ENCODE measurements at regions not wholly inside any gene's neighbourhood (a gene's known extent, or its start where the extent isn't known, plus 50 kb on each side); places are given as distances from the start of the nearest gene placed in this dataset.

DNA sequence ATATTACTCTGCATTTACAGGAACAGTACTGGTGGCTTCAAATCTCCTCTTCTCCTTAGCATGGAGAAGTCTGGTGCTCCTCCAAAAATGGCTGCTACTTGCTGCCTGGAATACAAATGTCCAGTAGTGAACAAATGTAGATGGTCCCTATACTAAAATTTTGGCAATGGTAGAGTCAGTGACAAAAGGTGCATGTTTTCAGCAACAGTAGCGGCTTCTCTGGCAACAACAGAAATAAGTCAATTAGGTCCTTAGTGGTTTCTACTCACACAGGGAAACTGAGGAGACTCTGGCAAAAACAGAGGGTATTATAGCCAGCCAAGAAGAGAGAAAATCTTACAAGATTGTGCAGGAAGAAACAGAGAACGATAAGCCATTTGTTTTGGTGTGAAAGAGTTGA is 1368.4 kb upstream of the ADGRL3 start:
- TF ChIP-seq, protein P1, sequence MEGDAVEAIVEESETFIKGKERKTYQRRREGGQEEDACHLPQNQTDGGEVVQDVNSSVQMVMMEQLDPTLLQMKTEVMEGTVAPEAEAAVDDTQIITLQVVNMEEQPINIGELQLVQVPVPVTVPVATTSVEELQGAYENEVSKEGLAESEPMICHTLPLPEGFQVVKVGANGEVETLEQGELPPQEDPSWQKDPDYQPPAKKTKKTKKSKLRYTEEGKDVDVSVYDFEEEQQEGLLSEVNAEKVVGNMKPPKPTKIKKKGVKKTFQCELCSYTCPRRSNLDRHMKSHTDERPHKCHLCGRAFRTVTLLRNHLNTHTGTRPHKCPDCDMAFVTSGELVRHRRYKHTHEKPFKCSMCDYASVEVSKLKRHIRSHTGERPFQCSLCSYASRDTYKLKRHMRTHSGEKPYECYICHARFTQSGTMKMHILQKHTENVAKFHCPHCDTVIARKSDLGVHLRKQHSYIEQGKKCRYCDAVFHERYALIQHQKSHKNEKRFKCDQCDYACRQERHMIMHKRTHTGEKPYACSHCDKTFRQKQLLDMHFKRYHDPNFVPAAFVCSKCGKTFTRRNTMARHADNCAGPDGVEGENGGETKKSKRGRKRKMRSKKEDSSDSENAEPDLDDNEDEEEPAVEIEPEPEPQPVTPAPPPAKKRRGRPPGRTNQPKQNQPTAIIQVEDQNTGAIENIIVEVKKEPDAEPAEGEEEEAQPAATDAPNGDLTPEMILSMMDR (IDR thresholded peaks at IDR 0.05) = no peak
- no peak for TF ChIP-seq POLR2A (IDR thresholded peaks at IDR 0.05)
- TF ChIP-seq EP300 (IDR thresholded peaks at IDR 0.05) = no peak

Measured in tibial nerve (tissue), 4 donors.